ENCODE measurements at regions not wholly inside any gene's neighbourhood (a gene's known extent, or its start where the extent isn't known, plus 50 kb on each side); places are given as distances from the start of the nearest gene placed in this dataset.
A peak's percentile ranks its signal among the peaks of the same experiment; 100 is the strongest.

DNA sequence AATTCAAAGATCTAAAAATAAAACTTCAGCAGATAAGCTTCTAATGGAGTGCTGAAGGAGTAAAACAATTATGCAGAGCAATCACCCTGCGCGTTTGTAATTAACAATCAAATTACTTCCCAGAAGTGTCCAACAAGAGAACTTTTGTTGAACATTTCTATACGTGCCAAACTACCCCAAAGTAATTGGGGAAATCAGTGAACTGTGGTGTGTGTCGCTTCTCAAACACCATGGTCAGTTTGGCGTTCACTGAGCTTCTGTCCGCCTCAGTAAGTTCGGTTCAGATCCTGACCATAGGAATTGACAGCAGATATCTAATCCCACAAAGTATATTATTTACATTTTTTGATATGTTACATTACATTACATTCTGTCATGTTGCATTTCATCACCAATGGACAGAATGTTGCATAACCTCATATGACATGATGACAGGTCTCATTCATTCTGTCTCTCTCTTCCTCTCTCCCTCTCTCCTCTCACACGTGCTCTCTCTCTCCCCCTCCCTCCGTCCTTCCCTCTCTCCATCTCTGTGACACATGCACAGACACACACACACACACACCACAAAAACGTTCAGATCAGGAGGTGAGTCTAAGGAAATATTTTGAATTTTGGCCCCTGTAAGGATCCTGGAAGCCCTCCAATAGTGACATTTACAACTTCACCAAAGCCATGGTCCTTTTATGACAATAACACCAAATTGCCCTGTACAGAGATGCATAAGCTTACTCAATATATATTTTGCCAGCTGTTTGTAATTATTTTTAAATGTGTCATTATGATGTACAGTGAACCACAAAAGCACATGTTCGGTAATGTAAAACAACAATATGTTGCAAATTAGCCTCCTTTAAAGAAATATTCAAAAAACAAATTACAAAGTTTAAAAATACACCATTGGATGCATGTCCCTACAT lies 269.2 kb downstream of the FIGN start:
- no peak for FAIRE-seq
- no peak overlapping the region for H3K4me3 ChIP-seq (ENCODE audit: low read length in 3 of 3)
- peak in 1 of 5 donors; percentile 27 for DNase-seq
- no peak overlapping the region for H3K27ac ChIP-seq (ENCODE audit: low read depth in 2 of 2, low read length in 2 of 2)
- intact Hi-C loops (cut with DNase I) = no loop called here
- no peaks in the 10 kb centered on the region for H3K27me3 ChIP-seq (ENCODE audit: control insufficient read depth, insufficient read depth, low read length)
- no peak for TF ChIP-seq CTCF (IDR thresholded peaks at IDR 0.05; ENCODE audit: borderline replicate concordance, extremely low read depth, insufficient read depth)
- H3K9me3 ChIP-seq (ENCODE audit: control insufficient read depth in 2 of 3, insufficient read depth in 1 of 3, low read length in 3 of 3) = no peaks in the 10 kb centered on the region
- no peak overlapping the region for H3K9ac ChIP-seq (ENCODE audit: low read length in 3 of 3)
- H3K36me3 ChIP-seq (ENCODE audit: control insufficient read depth in 2 of 3, insufficient read depth in 3 of 3, low read length in 3 of 3) = no peaks in the 10 kb centered on the region
- no peaks in the 10 kb centered on the region for H3K4me1 ChIP-seq (ENCODE audit: control insufficient read depth in 2 of 3, insufficient read depth in 2 of 3, low read depth in 1 of 3, low read length in 3 of 3)

DNA sequence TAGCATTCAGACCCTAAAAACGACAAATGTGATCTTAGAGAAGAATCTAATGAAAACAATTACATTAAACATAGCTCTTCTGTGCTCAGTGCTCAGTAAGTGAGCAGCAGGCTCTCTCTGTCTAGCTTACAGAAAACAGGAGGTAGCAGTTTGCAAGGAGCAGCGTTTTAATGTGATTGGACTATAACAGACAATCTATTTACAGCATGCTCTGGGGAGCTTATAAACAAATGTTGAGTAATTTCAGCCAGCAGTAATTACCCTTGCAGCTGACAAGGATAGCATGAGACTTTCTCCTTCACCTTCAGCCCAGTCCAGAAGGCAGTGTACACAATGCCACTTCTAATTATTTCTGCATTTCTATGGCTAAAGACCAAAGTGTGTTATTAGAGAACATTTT lies 270.4 kb downstream of the FIGN start:
- no peak overlapping the region for H3K27ac ChIP-seq (ENCODE audit: low read depth in 2 of 2, low read length in 2 of 2)
- no peaks in the 10 kb centered on the region for H3K4me1 ChIP-seq (ENCODE audit: control insufficient read depth in 2 of 3, insufficient read depth in 2 of 3, low read depth in 1 of 3, low read length in 3 of 3)
- H3K9me3 ChIP-seq (ENCODE audit: control insufficient read depth in 2 of 3, insufficient read depth in 1 of 3, low read length in 3 of 3) = no peaks in the 10 kb centered on the region
- TF ChIP-seq CTCF (IDR thresholded peaks at IDR 0.05; ENCODE audit: borderline replicate concordance, extremely low read depth, insufficient read depth) = no peak
- no peak overlapping the region for H3K9ac ChIP-seq (ENCODE audit: low read length in 3 of 3)
- no peak for FAIRE-seq
- H3K27me3 ChIP-seq (ENCODE audit: control insufficient read depth, insufficient read depth, low read length) = no peaks in the 10 kb centered on the region
- intact Hi-C loops (cut with DNase I) = no loop called here
- H3K4me3 ChIP-seq (ENCODE audit: low read length in 3 of 3) = no peak overlapping the region
- DNase-seq = peak in 1 of 5 donors; percentile 31
- no peaks in the 10 kb centered on the region for H3K36me3 ChIP-seq (ENCODE audit: control insufficient read depth in 2 of 3, insufficient read depth in 3 of 3, low read length in 3 of 3)

- Histone ChIP-seq H3K4me3 (ENCODE audit: low read length in 3 of 3) (no peak overlapping the region), H3K9me3 (ENCODE audit: control insufficient read depth in 2 of 3, insufficient read depth in 1 of 3, low read length in 3 of 3) (no peaks in the 10 kb centered on the region), H3K27ac (ENCODE audit: low read depth in 2 of 2, low read length in 2 of 2) (no peak overlapping the region), H3K36me3 (ENCODE audit: control insufficient read depth in 2 of 3, insufficient read depth in 3 of 3, low read length in 3 of 3) (no peaks in the 10 kb centered on the region), H3K9ac (ENCODE audit: low read length in 3 of 3) (no peak overlapping the region), H3K27me3 (ENCODE audit: control insufficient read depth, insufficient read depth, low read length) (no peaks in the 10 kb centered on the region), H3K4me1 (ENCODE audit: control insufficient read depth in 2 of 3, insufficient read depth in 2 of 3, low read depth in 1 of 3, low read length in 3 of 3) (no peaks in the 10 kb centered on the region)
- FAIRE-seq (no peak), DNase-seq (no peak)
- no peak for TF ChIP-seq CTCF (IDR thresholded peaks at IDR 0.05; ENCODE audit: borderline replicate concordance, extremely low read depth, insufficient read depth)
- intact Hi-C loops (cut with DNase I) = no loop called here
Measured at GRCh38 chr2:163463411-163463810, 272.4 kb downstream of the FIGN start.
